Eye (tissue), 1 donor: ENCODE measurements at regions not wholly inside any gene's neighbourhood (a gene's known extent, or its start where the extent isn't known, plus 50 kb on each side); places are given as distances from the start of the nearest gene placed in this dataset.

Experiments
- DNase-seq: peaks from one replicate; pipeline ENCODE4 v3.0.0-alpha.2; 2015

DNA sequence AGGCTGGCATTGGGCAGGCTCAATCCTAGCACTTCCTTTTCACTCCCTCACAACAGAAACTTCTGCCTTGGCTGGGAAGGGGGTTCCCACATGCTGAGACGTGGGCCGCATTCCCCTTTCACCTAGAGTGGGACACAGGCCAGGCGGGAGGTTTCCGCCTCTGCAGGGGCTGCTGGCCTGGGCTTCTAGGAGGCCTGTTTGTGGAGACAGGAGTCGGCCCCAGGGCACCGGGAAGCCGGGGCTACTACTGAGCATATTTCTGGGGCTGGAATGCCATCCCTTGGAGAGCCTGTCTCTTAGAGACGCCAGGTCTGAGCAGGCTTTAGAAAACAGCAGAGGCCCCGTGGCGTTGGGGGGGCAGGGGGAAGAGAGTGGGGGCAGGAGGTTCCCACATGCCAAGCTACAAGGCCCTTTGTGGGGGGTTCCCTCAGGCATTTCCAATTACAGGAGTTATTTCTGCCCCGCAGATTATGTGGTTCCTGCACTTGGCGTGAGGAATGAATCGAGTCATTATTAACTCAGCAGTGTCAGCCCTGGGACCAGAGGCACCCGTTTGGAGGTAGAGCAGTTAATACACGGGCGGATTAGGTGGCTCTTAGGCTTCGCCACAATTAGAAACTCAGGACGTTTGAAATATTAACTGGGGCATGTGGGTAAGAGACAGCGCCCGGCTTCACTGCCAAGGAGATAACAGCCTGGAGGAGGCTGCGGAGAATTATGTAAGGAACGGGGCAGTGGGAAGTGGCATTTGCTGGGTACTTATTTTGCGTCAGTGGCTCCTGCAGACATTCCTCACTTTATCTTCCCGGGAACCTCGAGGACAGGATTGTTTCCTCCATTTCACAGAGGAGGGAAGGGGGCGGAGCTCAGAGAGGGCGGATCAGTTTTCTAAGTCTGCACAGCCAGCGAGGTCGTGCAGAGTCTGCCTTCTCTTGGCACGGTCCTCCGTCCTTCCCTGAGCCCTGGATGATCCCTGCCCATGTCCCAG, 162.5 kb downstream of the MAF start:
- DNase-seq = peak; percentile 80

DNA sequence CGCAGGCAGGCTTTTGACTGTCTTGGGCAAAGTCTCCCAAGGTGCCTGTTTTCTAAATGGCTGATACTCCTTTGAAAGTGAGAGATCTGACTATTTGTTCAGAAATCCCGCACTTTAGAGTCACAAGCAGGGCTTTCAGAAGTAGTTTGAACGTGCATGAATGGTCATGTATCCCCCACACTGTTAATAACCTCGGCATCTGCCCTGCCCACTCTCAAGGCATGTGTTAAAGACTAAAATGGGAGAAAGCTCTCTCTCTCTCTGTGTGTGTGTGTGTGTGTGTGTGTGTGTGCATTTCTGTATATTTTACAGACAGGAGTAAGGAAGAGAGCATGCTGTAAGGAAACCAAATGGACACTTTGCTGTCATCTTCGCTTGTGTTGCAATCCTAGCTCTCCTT, 163.7 kb downstream of the MAF start:
- DNase-seq = peak; percentile 61

GRCh38 chr16:79434771-79435170, 165.8 kb downstream of the MAF start:
- no peak for DNase-seq

GRCh38 chr16:79434092-79434491, 166.4 kb downstream of the MAF start:
- no peak for DNase-seq

- no peak for DNase-seq
These were observed 168.6 kb downstream of the MAF start for GRCh38 chr16:79431923-79432322.

DNA sequence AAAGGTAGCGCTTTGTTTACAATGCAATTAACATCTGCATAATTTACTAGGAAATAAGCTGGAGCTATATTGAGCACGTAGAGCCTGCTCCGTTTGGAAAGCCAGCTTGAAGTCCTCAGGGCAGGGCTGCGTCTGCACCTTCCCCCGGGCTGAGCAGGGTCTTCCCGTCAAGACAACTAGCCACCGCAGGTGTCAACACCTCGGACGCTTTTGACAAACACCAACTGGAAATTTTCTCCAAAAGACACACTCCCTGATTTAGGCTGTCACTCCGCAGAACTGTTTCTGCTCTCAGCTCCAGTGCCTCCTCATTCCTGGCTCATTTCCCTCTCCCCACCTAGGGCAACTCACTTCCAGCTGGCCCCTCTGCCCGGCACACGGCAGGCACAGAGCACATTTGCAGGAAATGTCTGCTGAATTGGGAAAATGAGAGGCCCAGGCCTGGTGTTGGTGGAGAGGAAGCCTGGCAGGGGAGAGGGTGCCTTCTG, 170.3 kb downstream of the MAF start:
- no peak for DNase-seq

DNA sequence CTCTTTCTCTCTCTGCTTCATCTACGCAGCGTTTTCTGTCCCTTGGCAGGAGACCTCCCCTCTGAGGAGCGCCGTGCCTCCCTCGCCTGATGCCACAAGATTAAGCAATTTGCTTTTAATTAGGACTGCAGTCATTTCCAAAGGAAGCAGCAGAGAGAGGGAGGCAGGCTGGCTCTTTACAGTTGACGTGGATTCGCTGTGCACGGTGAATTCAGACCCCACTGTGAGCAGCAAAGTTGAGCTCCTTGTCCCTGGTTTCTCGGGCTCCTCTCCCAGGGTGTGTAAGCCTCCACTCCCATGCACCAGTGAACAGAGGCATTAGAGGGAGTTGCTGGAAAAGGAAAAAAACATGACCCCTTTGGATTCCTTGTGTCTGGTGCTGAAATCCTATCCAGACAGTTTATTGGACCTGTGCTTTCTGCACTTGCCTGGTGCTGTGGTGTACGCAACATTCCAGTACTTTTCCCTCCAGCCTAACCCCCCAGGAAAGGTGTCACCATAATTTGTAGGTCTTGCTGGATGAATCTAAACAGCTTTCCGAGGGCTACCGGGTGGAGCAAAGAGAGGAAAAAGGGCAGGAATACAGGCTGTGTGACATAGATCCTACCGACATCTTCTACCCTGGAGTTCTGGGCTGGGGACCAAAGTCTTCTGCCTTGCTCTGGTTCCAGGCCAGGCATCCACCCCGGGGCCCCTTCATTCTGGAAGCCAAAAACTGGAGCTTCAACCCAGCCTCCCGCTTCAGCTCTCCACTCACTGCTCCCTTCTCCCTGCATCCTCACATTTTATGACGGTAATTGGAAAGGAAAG, 171.0 kb downstream of the MAF start:
- peak; percentile 64 for DNase-seq

DNA sequence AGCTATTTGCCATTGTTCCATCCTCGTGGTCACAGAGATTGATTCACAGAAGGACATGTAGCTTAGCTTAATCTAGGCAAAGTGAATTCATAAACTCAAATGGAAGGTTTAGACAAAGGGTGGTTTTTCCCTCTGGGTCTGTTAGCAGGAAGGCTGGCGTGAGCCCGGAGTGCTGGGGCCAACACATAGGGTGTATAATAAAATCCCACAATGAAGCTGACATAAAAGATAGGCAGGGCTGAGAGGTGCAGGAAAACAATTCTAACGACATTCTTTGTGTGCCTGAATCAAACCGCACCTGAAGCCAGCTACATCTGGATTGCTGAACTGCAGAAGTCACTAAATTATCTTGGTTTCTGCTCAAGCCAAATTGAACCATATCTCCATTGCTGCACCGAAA, 173.9 kb downstream of the MAF start:
- no peak for DNase-seq

GRCh38 chr16:79422064-79422463, 178.5 kb downstream of the MAF start:
- DNase-seq = no peak

- DNase-seq = peak; percentile 76
These were observed 179.4 kb downstream of the MAF start for GRCh38 chr16:79421126-79421525.

DNA sequence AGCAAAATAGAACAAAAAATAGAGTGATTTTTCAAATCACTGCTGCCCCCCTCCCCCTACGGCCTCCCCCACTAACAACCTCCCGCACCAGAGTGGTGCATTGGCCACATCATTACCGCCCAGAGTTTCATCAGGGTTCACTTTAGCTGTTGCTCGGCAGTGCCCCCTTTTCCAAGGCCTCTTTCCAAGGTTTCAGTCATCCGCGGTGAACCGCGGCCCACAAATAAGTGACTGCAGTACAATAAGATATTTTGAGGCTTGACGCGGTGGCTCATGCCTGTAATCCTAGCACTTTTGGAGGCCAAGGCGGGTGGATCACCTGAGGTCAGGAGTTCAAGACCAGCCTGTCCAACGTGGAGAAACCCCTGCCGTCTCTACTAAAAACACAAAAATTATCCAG, 180.0 kb downstream of the MAF start:
- DNase-seq = no peak

DNA sequence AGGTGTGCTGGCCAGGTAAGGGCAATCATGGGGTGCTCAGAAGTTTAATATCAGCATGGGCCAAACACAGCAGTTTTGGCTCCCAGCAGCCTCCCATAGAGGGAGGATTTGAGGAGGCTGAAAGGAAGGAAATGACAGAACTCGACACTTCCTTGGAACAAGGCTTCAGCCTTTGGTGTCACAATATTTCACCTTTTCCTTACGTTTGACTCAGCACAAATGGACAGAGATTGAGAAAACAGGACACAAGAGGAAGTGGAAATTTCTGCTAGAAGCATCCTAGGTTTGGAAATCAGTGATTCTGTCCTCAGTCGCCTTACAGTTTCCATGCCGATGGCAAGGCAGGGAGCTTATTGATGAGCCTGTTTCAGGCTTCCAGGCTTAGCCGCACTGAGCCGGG, 181.4 kb downstream of the MAF start:
- DNase-seq = no peak

DNA sequence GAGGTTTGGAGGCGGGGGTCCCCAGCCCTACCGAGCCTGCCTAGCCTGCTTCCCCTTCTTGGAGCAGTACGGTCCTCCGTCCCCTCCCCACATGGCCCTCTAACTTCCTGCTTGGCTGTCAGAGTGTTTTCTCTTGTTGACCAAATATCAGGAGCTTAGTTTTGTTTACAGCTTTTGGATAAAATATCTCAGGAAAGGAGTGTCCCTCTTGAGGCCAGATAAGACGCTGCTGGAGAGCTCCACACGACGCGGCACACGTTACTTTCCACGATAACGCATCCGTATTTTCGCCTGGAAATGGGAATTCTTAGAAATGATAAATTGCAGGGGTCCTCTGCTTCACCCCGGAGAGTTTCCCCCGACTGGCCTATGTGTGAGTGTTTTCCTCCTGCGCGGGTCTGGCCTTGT, 182.9 kb downstream of the MAF start:
- DNase-seq = no peak

GRCh38 chr16:79415983-79416640, 184.4 kb downstream of the MAF start:
- peak; percentile 36 for DNase-seq

DNA sequence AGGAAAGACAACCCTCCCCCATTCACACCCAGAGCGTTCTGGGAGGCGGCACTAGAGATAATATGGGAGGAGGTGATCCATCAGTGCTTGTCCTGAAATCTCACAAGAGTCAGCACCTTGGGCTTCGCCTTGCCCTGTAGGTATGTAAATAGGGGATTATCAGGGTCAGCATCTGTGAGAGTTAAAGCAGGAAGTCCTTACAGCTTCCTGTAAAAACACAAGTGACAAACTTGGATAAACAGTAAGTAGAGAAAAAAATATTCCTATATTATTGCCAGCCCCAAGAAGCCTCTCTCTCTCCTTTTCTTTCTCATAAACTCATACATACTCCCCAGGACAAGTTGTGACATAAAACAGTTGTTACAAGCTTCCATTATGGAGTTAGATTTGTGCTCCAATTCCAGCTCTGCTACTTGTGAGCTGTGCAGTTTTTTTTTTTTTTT, 187.7 kb downstream of the MAF start:
- no peak for DNase-seq

DNA sequence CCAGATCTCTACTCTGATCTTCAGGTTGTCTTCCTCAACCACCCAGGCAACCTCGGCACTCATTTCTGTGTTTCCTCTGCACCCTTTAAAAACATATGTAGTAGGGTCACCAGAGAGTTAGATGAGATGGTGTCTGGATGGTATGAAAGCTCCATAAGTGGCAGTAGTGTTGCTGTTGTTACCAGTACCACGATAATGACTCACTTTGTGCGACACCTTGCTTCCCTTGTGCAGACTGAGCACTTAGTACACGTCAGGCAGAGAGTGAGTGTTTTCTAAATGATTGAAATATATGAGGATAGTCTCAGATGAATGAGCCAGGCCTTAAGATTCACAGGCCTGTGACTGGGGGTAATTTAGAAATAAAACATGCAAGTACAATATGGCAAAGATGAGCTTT, 188.7 kb downstream of the MAF start:
- DNase-seq = no peak

- DNase-seq = no peak
These were observed 189.2 kb downstream of the MAF start for GRCh38 chr16:79411357-79411756.

- DNase-seq = no peak
These were observed 190.6 kb downstream of the MAF start for GRCh38 chr16:79409978-79410377.

GRCh38 chr16:79408355-79408754, 192.2 kb downstream of the MAF start:
- DNase-seq = no peak

DNA sequence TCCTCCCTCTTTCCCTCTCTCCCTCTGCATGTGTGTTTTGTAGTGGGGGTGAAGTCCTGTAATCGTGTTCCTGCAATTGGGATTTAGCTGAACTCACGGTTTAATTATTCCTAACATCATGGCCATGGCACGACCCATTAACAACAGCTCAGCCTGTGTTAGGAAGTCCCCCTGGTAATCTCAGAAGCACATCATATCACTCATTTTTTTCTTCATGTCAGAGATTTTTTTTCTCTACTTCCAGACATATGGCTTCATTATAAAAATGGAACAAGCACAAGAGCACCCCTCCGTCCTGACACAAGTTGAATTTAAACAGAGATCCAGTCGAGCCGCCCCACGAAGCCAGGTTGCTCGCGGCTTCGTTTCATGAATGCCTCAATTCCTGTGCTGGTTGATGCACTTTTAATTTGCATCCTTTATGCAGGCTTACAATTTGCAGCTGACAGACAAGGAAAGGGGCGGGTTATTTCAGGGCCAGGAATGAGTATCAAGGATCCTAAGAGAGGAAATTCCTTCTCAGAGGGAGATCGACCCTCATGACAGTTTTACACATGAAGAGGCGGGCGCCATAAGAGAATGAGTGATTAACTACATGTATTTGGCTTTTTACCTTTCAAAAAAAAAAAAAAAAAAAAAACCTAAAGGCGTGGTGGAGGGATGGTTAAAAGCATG, 192.9 kb downstream of the MAF start:
- DNase-seq = peak; percentile 31

DNA sequence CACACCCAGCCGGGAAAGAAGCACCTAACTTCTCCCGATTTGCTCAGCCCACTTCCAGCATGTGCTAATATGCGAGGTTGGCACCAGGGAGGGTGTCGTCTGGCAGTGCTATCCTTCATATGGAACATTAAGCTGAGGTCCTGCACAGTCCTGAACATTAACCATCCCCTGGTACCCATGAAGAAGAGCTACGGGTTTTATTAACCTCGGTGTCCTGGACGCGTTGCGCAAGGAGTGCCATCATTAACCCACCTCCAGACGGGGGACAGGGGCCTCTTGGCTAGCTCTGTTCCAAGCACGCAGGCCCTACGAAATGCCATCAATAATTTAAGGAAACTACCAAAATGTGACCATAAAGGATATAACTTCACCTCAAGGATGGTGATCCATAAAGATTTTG, 193.5 kb downstream of the MAF start:
- no peak for DNase-seq

- no peak for DNase-seq
These were observed 196.0 kb downstream of the MAF start for GRCh38 chr16:79404571-79404970.

DNA sequence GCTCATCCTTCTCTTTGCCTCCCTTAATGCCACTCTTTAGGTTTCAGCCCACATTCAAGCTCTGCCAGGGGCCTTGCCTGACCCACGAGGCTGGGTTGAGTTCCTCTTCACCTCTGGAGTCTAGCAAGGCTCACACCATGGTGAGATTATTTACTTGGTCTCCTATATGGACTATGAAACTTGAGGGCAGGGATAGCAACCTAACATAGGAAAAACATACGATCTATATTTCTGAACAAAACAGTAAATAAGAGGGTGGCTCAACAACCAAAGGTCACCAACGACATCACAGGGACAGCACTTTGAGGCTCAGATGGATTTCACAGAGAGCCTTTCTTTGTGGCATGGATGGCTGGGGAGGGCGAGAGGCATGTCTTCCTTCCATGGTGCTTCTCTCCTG, 197.0 kb downstream of the MAF start:
- no peak for DNase-seq
